Activated CD8-positive, alpha-beta memory T cell treated with anti-CD3 and anti-CD28 coated beads, Interleukin-2, amount 50 U/mL, for 1 hour (primary cell): ENCODE measurements at regions not wholly inside any gene's neighbourhood (a gene's known extent, or its start where the extent isn't known, plus 50 kb on each side); places are given as distances from the start of the nearest gene placed in this dataset.

ENCODE experiments used
- DNase-seq: peaks from one replicate; pipeline ENCODE4 v3.0.0-alpha.2; 2020; ENCODE audit errors: extremely low read depth

DNA sequence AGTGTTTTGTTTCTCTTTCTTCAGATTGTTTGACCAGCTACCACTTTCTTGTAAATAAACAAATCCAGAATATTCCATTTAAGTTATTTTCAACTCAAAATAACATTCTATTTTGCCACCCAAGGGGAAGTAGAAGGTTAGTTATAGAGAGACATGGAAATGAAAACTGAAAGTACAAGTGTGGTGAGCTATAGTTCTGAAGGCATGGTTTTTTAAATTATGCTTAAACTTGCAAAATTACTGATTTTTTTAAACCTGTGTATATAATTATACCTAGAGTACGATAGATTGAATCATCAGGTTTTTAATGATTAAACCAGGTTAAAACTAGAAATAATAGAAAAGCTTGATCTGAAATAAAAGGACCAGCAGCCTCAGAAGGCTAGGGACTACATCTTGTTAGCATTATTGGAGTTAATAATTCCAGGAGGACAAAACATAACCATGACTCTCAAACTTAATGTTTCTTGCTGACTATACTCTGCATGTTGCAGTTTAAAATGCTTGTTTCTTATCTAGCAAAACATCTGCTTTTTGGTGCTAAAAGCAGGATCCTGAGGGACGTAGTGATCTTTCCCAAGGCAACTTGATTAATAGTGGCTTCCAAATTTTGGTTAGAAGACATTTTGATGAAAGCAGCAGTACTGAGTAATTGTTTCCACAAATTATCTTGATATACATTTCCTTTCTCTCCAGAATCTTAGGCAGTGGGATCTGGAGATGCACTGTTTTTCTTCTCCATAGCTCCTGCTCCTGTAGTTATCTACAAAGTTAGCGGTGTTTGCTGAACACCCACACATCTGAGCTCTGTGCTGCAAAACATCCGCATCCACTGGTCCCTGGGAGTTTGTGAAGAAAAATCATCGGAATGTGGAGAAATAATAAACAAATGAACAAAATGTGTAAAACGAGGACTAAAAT is 327.2 kb upstream of the PKDCC start:
- no peak for DNase-seq

DNA sequence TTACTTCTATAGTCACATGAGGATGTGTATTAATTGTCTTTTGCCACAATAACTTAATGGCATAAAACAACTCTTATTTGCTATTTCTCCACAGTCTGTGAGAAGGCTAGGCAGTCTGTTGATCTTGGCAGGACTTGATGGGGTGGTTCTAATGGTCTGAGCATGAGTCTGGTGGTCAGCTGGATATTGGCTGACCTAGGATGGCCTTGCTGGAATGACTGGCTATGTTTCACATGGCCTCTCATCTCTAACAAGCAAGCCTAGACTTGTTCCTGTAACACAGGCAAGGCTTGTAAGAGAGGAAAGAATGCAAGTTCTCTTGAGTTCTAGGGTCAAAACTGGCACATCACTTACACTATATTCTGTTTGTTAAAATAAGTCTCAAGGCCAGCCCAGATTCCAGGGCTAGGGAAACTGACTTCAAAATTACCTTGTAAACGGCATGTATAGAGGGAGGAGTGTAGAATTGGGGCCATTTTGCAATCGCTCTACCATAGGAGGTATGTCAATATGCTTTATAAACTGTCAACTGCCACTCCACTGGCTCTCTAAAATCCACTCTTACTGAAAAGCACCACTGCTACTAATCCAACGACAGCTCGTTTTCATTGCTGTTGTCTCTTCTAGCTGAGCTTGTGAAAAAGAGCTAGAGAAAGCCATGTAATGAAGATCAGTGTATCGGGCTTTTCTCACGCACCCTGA is 325.0 kb upstream of the PKDCC start:
- no peak for DNase-seq

DNA sequence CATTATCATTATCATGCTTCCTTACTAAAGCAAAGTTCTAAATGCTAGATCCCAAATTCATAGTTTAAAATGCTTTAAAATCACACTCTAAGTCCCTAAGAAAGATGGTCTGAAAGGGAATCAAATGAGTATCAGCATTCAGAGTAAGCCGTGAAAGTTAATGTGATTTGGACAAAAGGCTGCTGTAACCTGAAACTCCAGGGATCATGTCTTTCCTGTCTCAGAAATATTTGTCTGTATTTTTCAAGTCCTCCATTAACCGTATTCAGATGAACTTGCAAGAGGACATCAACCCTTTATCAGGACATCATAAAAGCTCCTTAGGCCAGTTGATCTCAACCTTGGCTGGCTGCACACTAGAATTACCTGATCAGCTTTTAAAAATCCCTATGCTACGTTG is 324.3 kb upstream of the PKDCC start:
- no peak for DNase-seq

DNA sequence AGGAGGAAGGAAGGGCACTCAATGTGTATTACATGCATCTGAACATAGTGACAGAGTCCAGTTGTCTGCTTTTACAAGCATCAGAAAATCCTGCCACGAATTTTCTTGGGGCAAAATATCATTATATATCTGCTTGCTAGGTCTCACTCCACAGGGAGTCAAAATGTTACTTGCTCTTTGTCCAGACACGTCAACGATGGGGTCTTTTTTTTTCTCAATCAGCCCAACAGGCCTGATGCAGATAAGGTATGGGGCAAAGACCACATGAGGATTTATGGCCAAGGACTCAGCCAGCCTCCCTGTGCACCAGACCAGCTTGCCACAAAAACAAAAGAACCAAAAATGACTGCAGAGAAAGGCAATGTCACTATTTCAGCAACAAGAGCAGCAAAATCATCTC is 323.4 kb upstream of the PKDCC start:
- DNase-seq = no peak

DNA sequence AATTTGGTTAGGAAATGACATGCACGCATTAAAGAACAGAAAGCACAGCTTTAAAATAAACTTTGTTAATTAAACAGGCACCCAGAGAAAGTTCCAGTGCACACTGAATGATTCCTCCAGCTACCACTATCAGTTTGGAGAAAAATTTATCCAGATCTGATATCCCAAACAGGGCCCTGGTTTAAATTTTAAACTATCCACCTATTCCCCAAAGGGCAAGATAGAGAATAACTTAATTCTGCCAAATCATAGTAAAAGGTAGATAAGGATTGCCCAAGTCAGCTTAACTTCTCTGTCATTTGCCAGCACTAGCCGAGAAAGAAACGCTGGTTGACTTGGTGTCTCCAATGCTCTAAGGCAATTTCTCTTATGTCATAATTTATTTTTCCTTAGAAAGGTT is 321.9 kb upstream of the PKDCC start:
- no peak for DNase-seq

DNA sequence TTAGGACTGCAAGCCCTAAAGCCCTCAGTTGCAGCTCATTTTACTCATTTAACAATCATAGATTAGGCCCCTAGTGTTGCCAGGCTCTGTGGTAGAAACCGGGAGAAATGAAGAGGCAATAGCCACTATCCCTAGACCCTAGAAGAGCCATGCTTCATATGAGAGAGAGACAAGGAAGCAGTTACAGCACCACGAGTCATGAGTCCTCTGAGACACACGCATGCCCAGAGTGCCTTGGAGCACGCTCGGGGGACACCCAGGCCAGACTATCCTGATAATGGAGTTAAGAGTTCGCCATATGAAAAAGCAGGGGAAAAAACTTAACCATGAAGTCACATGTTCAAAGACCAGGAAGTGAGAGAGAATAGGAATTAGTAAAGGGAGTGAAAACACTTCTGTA is 321.5 kb upstream of the PKDCC start:
- no peak for DNase-seq

DNA sequence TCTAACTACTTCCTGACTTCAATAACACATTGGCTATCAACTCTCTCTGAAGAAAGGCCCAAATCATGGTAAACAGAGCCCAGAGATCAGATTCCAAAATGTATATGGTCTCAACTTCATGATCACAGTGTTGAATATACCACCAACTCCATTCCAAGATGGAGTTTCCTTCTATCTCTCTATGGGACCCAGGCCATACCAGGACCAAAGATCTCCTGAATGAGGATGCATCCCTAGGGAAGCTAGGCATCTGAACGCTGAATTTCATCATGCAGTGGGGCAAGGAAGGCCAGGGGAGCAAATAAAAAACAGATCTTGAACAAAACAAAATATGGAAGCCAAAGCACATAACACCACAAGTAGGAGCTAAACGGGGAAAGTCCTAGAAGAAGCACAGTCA is 320.7 kb upstream of the PKDCC start:
- DNase-seq = no peak

DNA sequence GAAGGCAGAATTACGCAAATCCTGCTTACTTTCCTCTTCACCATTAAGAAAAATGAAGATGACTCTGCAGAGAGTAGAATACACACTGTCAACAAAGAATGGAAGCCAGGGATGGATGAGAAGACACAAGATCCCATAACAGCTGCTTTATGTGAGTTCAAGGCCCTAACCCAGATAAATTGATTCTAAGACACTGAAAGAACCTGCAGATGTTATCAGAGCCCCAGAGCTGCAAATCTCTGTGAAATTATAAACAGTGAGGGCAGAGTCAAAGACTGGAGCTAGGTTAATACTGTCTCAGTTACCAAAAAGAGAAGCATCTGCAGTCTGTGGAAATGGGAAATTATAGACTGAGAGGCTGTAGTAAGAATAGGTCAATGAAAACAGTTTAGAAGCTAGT is 320.1 kb upstream of the PKDCC start:
- DNase-seq = no peak

DNA sequence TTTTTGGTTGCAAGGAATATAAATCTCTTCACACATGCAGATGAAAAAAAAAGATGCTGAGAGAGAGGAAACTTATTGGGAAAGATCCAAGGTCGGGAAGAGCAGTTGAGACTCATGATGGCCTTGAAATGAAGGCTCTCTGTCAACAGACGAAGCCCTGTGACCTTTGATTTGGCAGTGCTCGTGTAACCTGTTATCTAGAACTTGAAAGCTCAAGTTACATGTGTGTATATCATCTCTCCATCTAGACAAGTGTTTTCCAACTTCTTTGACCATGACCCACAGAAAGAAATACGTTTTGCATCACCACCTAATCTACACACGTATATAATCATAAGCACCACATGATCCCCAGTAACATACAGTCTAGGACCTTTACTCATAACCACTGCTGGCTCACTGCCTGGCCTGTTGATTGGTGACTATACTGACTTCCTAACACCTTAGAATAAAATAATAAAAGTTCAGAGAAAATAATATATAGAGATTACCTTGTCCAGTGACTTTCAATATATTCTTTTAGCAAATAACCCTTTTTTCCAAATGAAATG is 319.0 kb upstream of the PKDCC start:
- DNase-seq = no peak

DNA sequence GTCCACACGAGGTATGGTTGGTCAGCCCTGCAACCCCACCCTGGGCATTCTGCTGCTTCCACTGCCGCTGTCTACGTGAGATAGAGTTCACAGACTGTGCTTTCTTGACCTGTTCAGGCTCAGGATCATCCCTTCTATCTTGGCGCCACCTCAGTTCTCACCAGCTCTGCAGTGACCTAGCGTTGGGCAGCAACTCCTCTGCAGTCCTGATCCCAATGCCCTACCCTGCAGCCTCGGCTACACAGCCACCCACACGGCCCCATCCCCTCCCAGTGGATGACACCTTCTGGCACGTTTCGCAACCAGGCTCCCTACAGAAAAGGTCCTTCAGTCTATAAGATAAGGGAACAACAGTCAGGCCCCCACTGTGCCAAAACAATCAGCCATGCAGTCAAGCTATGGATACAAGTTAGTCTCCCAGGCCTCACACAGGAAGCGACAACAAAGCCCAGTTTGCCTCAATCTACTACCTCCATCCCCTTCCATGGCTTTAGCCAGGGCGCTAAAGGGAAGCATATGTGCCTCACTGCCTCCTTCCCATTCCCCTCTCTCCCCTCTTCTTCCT is 317.9 kb upstream of the PKDCC start:
- DNase-seq = no peak

DNA sequence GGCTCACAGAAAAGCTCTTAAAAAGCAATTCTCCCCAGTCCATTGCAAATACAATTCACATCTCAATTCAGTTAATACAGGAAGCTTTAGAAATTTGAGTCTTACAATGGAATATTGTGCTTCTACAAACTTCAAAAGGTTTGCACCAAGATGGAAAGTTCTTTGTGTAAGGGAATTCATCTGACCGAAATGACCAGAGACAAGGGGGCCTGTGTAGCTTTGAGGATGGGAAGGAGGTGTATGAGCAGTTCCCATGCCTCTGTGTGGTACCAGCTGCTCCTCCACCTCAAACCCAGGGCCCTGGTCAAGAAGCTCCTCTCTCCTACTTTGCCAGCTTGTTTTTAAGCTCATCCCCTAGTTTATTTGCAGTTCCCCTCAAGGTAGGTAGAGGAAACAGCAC is 312.8 kb upstream of the PKDCC start:
- DNase-seq = no peak

DNA sequence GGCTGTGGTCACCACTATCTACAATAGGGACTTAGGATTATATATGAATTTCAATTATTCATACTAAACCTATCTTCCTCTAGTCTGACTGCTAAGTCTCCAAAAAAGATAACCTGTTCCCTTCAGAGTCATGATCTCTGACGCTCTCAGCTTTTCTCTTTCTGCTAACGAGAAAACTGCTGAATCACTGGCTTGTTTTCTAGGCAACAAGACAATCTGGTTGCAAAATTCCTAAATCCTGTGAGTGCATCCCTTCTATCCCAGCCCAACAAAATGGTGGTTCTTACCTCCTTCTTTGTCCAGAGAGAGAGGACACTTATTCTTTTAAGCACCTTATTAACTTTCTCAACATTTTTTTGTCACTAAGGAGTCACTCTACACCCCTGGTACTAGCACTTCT is 312.3 kb upstream of the PKDCC start:
- DNase-seq = no peak

DNA sequence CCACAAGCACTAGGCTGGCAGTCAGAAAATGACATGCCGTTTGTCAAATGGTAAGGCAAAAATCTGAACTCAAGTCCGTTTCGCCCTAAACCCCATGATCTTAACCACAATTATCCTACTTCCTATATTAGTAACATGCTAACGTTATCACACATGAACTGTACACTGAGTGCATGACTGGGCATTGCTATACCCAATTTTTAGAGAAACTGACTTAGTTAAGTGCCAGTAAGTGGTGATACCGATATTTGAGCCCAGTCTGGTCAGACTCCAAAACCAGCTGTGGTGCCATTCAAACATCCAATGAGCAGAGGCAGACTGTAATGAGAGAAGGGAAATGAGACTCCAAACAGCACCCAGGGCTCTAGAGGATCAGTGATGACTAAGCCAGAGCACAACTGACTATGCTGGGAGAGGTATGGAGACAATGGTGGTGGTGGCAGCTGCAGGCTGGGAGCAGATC is 311.7 kb upstream of the PKDCC start:
- no peak for DNase-seq

DNA sequence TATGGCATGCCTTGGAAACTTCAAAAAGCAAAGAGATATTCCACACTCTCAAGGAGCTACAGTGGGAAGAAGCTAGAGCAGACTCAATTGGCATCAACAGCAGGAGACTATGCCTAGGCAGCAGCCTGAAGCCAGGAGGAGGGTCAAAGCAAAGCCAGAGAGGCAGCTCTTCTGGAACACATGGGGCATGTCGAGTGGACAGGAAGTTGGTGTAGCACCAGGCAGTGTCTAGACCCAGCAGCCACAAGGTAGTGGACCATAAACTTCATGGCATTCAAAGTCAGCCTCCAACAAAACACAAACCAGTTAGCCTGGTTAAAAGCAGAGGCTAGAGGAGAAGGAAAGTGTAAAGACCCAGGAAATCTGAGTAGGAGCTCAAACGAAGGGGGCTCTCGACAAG is 311.2 kb upstream of the PKDCC start:
- DNase-seq = no peak

DNA sequence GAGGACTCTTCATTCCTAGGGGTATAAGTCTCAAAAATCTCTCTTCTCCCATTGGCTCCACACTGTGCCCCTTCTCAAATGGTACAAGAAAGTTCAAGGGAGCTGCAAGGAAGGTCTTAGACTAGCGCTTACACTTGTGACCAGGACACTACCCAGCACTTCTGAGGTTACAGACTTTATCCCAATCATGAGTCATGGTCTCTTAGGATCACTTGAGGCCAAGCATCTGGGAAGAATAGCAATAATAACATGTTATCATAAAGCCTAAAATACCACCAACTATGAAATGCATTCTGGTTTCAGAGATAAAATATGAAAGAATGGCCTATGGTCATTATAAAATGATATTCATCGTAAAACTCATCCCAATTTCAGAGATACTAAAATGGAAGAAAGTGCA is 309.9 kb upstream of the PKDCC start:
- no peak for DNase-seq

DNA sequence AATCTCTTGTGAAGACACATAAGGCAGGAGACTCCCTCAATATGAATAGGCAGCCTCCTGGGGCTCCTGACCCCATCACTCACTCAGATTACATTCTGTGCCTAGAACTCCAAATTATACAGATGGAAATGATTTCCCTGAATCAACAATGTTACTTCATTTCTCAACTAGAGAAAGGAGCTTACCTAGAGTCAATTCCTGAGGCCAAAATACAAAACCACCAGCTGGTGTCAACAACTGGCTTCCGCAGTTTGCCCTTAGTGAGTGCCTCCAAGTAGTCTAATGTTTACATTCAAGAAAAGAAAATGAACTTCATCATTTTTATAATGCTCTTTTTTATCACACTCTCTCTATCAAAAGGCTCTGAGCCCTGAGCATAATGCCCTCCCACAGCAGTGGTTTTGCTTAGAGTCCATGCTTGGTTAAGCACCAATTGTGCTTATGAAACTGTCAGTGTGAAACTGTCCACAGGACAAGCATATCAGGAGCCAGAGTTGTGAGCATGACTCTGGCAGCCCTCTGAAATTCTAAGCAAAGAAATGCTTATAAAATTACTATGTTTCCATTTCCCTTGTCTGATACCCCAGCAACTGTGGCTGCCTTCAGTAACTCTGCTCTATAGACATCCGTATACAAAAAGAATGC is 305.7 kb upstream of the PKDCC start:
- DNase-seq = no peak

DNA sequence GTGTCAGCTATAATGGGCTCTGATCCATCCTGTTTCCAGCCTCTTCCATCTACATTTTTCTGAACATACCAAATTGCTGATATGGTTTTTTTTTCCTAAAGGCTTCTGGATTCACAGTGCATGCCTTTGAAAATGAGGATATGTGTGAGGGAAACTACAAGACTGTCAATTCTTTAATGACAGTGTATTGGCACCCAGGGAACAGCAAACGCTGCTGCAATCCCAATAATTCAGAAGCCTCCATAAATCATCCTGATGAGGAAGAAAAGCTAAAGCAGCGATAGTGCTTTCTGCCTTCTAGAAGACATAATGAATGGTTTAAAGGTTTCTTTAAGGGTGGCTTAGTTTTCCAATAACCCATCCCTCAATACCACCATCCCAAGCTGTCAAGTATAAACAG is 304.5 kb upstream of the PKDCC start:
- DNase-seq = no peak

DNA sequence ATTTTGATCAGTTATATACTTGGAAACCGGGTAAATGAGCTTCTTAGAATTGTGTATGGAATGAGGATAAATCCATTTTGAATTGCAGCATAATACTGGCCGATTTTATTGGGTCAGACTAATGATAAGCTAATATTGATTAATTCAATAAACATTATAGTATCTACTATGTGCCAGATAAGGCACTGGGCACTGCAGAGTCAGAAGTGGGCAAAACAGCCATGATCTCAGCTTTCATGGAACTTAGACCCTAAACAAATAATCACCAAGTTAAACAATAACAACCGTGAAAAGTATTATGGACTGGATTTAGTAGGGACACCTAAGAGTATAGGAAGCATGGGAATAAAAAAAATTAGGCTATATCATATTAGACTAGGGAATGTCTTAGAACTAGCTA is 297.0 kb upstream of the PKDCC start:
- DNase-seq = no peak

DNA sequence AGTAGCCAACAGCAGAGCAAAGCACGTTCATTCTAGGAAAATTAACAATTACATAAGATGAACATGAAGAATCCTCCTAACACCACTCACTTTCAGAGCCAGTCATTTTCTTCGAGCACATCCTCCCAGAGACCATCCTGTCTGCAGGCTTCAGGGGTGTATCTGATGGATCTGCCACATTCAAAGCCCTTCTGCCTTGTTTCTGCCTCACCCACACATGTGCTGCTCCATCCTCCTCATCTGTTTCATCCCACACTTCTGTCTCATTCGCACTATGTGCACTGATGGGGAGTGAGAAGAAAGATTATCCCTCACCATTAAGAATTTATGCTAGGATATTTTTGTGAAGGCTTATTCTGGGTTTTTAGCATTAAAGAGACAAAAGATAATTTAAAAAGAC is 287.9 kb upstream of the PKDCC start:
- DNase-seq = no peak

DNA sequence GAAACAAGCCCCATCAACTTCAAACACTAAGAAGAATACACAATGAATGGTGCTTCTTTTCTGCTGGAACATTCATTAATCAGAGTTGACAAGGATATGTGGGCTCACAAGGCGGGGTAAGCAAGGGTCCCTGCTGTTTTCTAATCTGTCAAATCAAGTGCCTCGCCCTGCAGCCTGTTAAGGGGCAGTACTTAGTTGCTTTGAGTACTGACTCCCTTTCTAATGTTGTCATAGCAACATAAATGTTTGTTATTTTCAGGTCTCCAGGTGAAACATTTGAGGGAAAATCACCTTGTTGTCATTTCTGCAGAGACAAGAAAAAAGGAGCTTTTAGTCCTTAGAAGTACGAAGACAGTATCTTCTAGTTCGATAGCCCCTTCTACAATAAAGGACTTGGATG is 284.7 kb upstream of the PKDCC start:
- DNase-seq = no peak

DNA sequence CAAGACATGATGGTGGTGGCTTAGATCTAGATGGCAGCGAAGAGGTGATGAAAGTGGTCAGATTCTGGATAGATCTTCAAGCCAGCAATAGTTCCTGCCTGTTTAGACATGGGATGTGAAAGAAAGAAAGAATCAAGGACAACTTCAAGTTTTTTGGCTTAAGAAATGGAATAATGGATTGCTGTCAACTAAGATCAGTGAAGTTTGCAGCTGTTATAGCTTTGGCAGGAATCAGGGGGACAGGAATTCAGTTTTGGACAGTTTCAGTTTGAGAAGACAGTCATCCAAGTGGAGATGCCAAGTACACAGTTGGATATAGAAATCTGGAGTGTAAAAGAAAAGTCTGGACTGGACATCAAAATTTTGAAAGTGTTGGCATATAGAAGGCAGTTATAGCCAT is 283.7 kb upstream of the PKDCC start:
- no peak for DNase-seq

DNA sequence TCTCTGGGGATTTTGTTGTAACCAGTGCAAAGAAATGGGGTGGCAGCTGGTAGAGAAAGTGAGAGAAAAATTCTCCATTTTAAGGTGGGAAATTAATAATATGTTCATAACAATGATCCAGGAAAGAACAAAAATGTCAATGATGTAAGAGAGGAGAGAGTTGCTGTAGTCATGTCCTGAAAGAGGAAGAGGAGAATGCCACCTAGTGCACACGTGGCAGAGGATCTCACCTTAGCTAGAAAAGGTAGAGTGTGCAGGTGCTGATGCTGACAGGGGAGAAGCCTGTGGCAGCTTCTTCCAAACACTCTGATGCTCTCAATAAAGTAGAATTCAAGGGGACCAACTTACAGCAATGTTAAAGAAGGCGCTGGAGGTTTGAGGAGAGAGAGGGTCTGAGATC is 282.9 kb upstream of the PKDCC start:
- no peak for DNase-seq
